PC-3 (cell line): ENCODE measurements at regions not wholly inside any gene's neighbourhood (a gene's known extent, or its start where the extent isn't known, plus 50 kb on each side); places are given as distances from the start of the nearest gene placed in this dataset.

Source experiments
- ATAC-seq: fragments of 200-7000 bp; cut with Tn5 transposase; 2 replicates; pipeline ENCODE4 v1.9.1; 2020; ENCODE audit warnings: mild to moderate bottlenecking, moderate library complexity
- BruUV-seq: library from RNA; stranded (reverse); fragments of 400-500 nt; replicated peaks from 2 replicates; lab custom pipeline; 2021; lab: Mats Ljungman, UMichigan
- CTCF ChIA-PET: fragments of 300-600 bp; sonication (Branson Sonifier 250); formaldehyde crosslinking; loops from one replicate; lab custom pipeline; 2022; ENCODE audit warnings: antibody characterized with exemption; lab: Charles Lee
- POLR2A ChIA-PET: fragments of 300-600 bp; sonication (Branson Sonifier 250); formaldehyde crosslinking; loops from one replicate; lab custom pipeline; 2022; ENCODE audit warnings: antibody characterized with exemption; ENCODE audit not compliant: unreplicated experiment; lab: Charles Lee
- DNase-seq: peaks from one replicate; pipeline ENCODE4 v3.0.0-alpha.2; 2015
- H2AFZ ChIP-seq: fragments of 300-600 bp; sonication (generic); 2 replicates; pipeline ENCODE4 v1.6.0; 2016; ENCODE audit warnings: antibody characterized with exemption, low read length
- H3F3A ChIP-seq: fragments of 300-600 bp; sonication (generic); one replicate; pipeline ENCODE4 v1.6.0; 2017; ENCODE audit warnings: antibody characterized with exemption, low read length, control low read depth, mild to moderate bottlenecking; ENCODE audit not compliant: unreplicated experiment
- H3K27ac ChIP-seq: fragments of 300-600 bp; sonication (generic); 2 replicates; pipeline ENCODE4 v1.5.1; 2016; ENCODE audit warnings: mild to moderate bottlenecking, low read length
- H3K27me3 ChIP-seq: fragments of 300-600 bp; sonication (generic); 2 replicates; pipeline ENCODE4 v1.6.1; 2016; ENCODE audit warnings: low read length, mixed read lengths
- H3K36me3 ChIP-seq: fragments of 300-600 bp; sonication (generic); 2 replicates; pipeline ENCODE4 v1.6.1; 2016; ENCODE audit warnings: low read depth, mixed run types, low read length, mixed read lengths
- H3K4me1 ChIP-seq: fragments of 300-600 bp; sonication (generic); 2 replicates; pipeline ENCODE4 v1.5.1; 2016; ENCODE audit warnings: low read length; ENCODE audit not compliant: insufficient read depth
- H3K4me2 ChIP-seq: fragments of 300-600 bp; sonication (generic); 2 replicates; pipeline ENCODE4 v1.6.0; 2016; ENCODE audit warnings: low read length
- H3K4me3 ChIP-seq: fragments of 300-600 bp; sonication (generic); 2 replicates; pipeline ENCODE4 v1.5.1; 2016; ENCODE audit warnings: mild to moderate bottlenecking, low read length, mixed read lengths
- H3K79me2 ChIP-seq: fragments of 300-600 bp; sonication (generic); 2 replicates; pipeline ENCODE4 v1.6.1; 2017; ENCODE audit warnings: low read length, mixed read lengths
- H3K9ac ChIP-seq: fragments of 300-600 bp; sonication (generic); 2 replicates; pipeline ENCODE4 v1.6.0; 2016; ENCODE audit warnings: mild to moderate bottlenecking, low read length
- H3K9me2 ChIP-seq: fragments of 300-600 bp; sonication (generic); replicated peaks from 2 replicates; pipeline ENCODE4 v1.6.1; 2016; ENCODE audit warnings: mixed run types, low read length, mixed read lengths
- H3K9me3 ChIP-seq: fragments of 300-600 bp; sonication (generic); 2 replicates; pipeline ENCODE4 v1.6.1; 2016; ENCODE audit warnings: low read length, mixed read lengths
- H4K20me1 ChIP-seq: fragments of 300-600 bp; sonication (generic); 2 replicates; pipeline ENCODE4 v1.6.1; 2016; ENCODE audit warnings: low read length, mixed read lengths
- CTCF ChIP-seq: fragments of 300-600 bp; sonication (generic); conservative IDR thresholded peaks from 2 replicates; pipeline ENCODE4 v1.5.1; 2017; ENCODE audit warnings: antibody characterized with exemption, low read depth, mild to moderate bottlenecking, low read length
- EZH2 ChIP-seq: fragments of 300-600 bp; sonication (generic); IDR thresholded peaks from one replicate; pipeline ENCODE4 v1.6.1; 2017; ENCODE audit warnings: antibody characterized with exemption, mild to moderate bottlenecking, low read length; ENCODE audit not compliant: unreplicated experiment
- EZH2phosphoT487 ChIP-seq: fragments of 300-600 bp; sonication (generic); IDR thresholded peaks from 2 replicates; pipeline ENCODE4 v1.6.1; 2018; ENCODE audit warnings: mild to moderate bottlenecking, antibody characterized with exemption, low read length, borderline replicate concordance
- intact Hi-C: fragments of 100-400 bp; cut with micrococcal nuclease; formaldehyde crosslinking; loops from 2 replicates; pipeline ENCODE4 v1.9.0; 2023

GRCh38 chrX:7399373-7399772 is 251.4 kb upstream of the PUDP start:
- H3K9me3 ChIP-seq, result no peaks in the 10 kb centered on the region
- no peak overlapping the region for H3K4me2 ChIP-seq
- BruUV-seq, result no TSS peak
- H3K4me1 ChIP-seq, result no peaks in the 10 kb centered on the region
- H3K9ac ChIP-seq, result no peak overlapping the region
- no peaks in the 10 kb centered on the region for H3F3A ChIP-seq
- no peaks in the 10 kb centered on the region for H3K79me2 ChIP-seq
- H2AFZ ChIP-seq, result no peak overlapping the region
- TF ChIP-seq EZH2phosphoT487, result no peak
- H3K4me3 ChIP-seq, result no peak overlapping the region
- no peaks in the 10 kb centered on the region for H4K20me1 ChIP-seq
- no peaks in the 10 kb centered on the region for H3K9me2 ChIP-seq
- DNase-seq (no peak), ATAC-seq (no peak)
- no peak overlapping the region for H3K27ac ChIP-seq
- no peaks in the 10 kb centered on the region for H3K36me3 ChIP-seq
- ChIA-PET POLR2A (no interaction called here), CTCF (no interaction called here)
- intact Hi-C loops, result no loop called here
- no peaks in the 10 kb centered on the region for H3K27me3 ChIP-seq

GRCh38 chrX:7390441-7390840 is 242.5 kb upstream of the PUDP start:
- H2AFZ ChIP-seq, result no peak overlapping the region
- no peaks in the 10 kb centered on the region for H3F3A ChIP-seq
- no peak overlapping the region for H3K27ac ChIP-seq
- CTCF ChIA-PET, result no interaction called here
- no peaks in the 10 kb centered on the region for H3K9me2 ChIP-seq
- intact Hi-C loops, result no loop called here
- no peaks in the 10 kb centered on the region for H3K4me1 ChIP-seq
- ATAC-seq (no peak), DNase-seq (no peak)
- H3K4me2 ChIP-seq, result no peak overlapping the region
- POLR2A ChIA-PET, result no interaction called here
- H4K20me1 ChIP-seq, result no peaks in the 10 kb centered on the region
- H3K36me3 ChIP-seq, result no peaks in the 10 kb centered on the region
- H3K9me3 ChIP-seq, result no peaks in the 10 kb centered on the region
- no peaks in the 10 kb centered on the region for H3K79me2 ChIP-seq
- no peak overlapping the region for H3K9ac ChIP-seq
- TF ChIP-seq CTCF (no peak), EZH2phosphoT487 (no peak), EZH2 (no peak)
- no peak overlapping the region for H3K4me3 ChIP-seq
- BruUV-seq, result no TSS peak
- H3K27me3 ChIP-seq, result peaks cover 9% of the 10 kb centered on the region; the same call in 1 of the 2 replicates

GRCh38 chrX:7389576-7389975 is 241.6 kb upstream of the PUDP start:
- TF ChIP-seq EZH2, result no peak
- Histone ChIP-seq H3K4me3 (no peak overlapping the region), H3K9me2 (no peaks in the 10 kb centered on the region), H2AFZ (no peak overlapping the region), H3F3A (no peaks in the 10 kb centered on the region), H3K27me3 (peaks cover 9% of the 10 kb centered on the region; the same call in 1 of the 2 replicates), H3K36me3 (no peaks in the 10 kb centered on the region), H4K20me1 (no peaks in the 10 kb centered on the region), H3K79me2 (no peaks in the 10 kb centered on the region), H3K9me3 (no peaks in the 10 kb centered on the region), H3K4me1 (no peaks in the 10 kb centered on the region), H3K27ac (no peak overlapping the region), H3K4me2 (no peak overlapping the region), H3K9ac (no peak overlapping the region)
- intact Hi-C loops, result no loop called here
- ChIA-PET POLR2A (no interaction called here), CTCF (no interaction called here)
- no peak for ATAC-seq
- DNase-seq, result no peak
- BruUV-seq, result no TSS peak

GRCh38 chrX:7385131-7385530 is 237.2 kb upstream of the PUDP start:
- H2AFZ ChIP-seq, result no peak overlapping the region
- no peak overlapping the region for H3K27ac ChIP-seq
- POLR2A ChIA-PET, result no interaction called here
- H3K9me2 ChIP-seq, result no peaks in the 10 kb centered on the region
- no peaks in the 10 kb centered on the region for H3K27me3 ChIP-seq
- no peaks in the 10 kb centered on the region for H3K79me2 ChIP-seq
- ATAC-seq, result no peak
- no peaks in the 10 kb centered on the region for H3K36me3 ChIP-seq
- TF ChIP-seq CTCF, result no peak
- no peak for TF ChIP-seq EZH2phosphoT487
- TF ChIP-seq EZH2, result no peak
- intact Hi-C loops, result no loop called here
- no peaks in the 10 kb centered on the region for H3K4me1 ChIP-seq
- no peaks in the 10 kb centered on the region for H3F3A ChIP-seq
- no peak overlapping the region for H3K4me2 ChIP-seq
- no peak overlapping the region for H3K9ac ChIP-seq
- BruUV-seq, result no TSS peak
- H3K4me3 ChIP-seq, result no peak overlapping the region
- no peaks in the 10 kb centered on the region for H3K9me3 ChIP-seq
- CTCF ChIA-PET, result no interaction called here
- H4K20me1 ChIP-seq, result no peaks in the 10 kb centered on the region
- DNase-seq, result no peak
